GM18951 (cell line): ENCODE measurements at regions not wholly inside any gene's neighbourhood (a gene's known extent, or its start where the extent isn't known, plus 50 kb on each side); places are given as distances from the start of the nearest gene placed in this dataset.
"Not testable (repeated sequence)": the region's sequence is repeated elsewhere in the genome, so short reads cannot be mapped to it uniquely, and the experiment has no call there.

Experiments used
- POLR2A ChIP-seq: IDR thresholded peaks from 4 replicates; pipeline ENCODE4 v1.6.1; 2011; ENCODE audit warnings: mild to moderate bottlenecking; ENCODE audit not compliant: insufficient read length, insufficient read depth; ENCODE audit errors: extremely low read depth
- in situ Hi-C: fragments of 300-500 bp; cut with MboI; formaldehyde crosslinking; loops from one replicate; pipeline ENCODE4 v1.12.0; 2022; ENCODE audit warnings: low sequenced_read_pairs, mixed read lengths, inconsistent platforms; ENCODE audit not compliant: unreplicated experiment

DNA sequence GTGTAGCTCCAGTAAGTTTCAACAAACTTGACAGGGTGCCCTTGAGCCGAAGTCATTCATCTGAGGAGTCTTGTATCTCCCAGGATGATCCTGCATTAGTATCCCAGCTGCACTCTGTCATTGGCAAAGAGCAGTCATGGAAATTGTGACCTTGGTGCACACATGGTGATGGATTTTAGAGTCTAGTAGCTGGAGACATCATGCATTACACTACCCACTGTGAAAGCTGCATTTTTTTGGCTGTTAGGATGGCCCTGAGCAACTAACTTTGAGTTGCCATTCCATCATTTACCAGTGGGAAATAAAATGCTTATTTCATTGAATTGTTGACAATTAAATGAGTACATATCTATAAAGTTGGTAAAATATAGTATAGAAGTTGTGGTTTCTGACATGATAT, 552.6 kb upstream of the CBLB start:
- TF ChIP-seq POLR2A: no peak
- in situ Hi-C loops: no loop called here

- in situ Hi-C loops: no loop called here
- no peak for TF ChIP-seq POLR2A
These were observed 553.1 kb upstream of the CBLB start for GRCh38 chr3:106421909-106422308.

GRCh38 chr3:106423321-106424225, 554.8 kb upstream of the CBLB start:
- in situ Hi-C loops: no loop called here

DNA sequence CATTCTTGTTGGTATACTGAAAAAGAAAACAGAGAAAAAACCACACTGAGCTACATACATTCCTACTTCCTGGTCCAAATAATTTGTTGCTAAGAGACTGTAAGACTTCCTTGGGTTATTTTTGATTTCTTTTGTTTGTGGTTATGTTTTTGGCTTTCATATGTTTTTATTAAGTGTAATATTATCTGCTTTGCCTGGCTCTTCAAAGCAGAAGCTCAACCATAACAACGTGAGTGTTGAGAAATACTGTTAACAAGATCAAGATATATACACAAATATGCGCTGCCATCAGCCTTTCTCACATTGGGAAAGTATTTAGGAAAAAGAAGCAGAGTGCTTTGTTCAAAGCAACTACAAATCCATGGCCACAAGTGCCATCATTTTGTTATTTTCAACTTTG, 556.2 kb upstream of the CBLB start:
- in situ Hi-C loops: no loop called here
- TF ChIP-seq POLR2A: no peak

More at GRCh38 chr3:106423321-106424225, 554.8 kb upstream of the CBLB start:
- TF ChIP-seq POLR2A: no peak

DNA sequence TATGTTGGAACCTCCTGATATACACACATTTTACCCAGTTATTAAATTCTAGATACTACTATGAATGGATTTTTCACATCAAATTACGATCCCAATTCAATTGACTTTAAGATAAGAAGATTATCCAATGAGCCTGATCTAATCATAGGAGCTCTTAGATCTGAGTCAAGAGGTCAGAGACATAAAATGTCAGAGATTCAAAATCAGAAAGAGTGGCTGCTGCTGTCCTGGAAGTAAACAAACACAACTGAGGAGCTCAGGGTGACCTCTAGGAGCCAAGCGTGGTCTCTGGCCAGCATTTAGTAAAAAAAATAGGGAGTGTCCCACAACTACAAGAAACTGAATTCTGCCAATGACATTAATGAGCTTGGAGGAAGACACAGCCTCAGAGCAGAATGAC, 557.1 kb upstream of the CBLB start:
- TF ChIP-seq POLR2A: no peak
- in situ Hi-C loops: no loop called here

GRCh38 chr3:106428565-106428994, 559.8 kb upstream of the CBLB start:
- in situ Hi-C loops: no loop called here
- no peak for TF ChIP-seq POLR2A

GRCh38 chr3:106431721-106432120, 562.9 kb upstream of the CBLB start:
- in situ Hi-C loops: no loop called here
- TF ChIP-seq POLR2A: no peak

GRCh38 chr3:106435899-106436453, 567.2 kb upstream of the CBLB start:
- in situ Hi-C loops: no loop called here

GRCh38 chr3:106438887-106439286, 570.1 kb upstream of the CBLB start:
- TF ChIP-seq POLR2A: no peak
- in situ Hi-C loops: no loop called here

More at GRCh38 chr3:106435899-106436453, 567.2 kb upstream of the CBLB start:
- no peak for TF ChIP-seq POLR2A

DNA sequence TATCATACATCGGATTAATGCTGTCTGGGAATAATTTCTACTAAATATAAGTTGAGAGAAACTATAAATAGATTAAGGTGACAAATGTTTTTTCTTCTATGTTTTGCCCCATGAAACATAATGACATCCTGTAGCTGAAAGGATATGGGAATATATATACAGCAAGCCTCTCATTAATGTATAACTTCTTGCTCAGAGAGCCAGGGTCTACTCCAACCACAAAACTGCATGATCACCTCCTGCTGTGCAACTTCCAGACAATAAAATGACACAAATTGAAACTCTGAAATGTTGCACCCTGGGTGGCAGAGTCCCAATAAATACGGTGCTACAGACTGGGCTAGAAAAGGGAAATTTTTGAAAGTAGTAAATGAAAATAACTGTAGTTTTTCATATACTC, 571.9 kb upstream of the CBLB start:
- in situ Hi-C loops: no loop called here
- no peak for TF ChIP-seq POLR2A

GRCh38 chr3:106446271-106446670, 577.5 kb upstream of the CBLB start:
- no peak for TF ChIP-seq POLR2A
- in situ Hi-C loops: no loop called here

GRCh38 chr3:106447723-106448301, 579.0 kb upstream of the CBLB start:
- in situ Hi-C loops: no loop called here
- no peak for TF ChIP-seq POLR2A

- in situ Hi-C loops: not testable (repeated sequence)
These were observed 579.7 kb upstream of the CBLB start for GRCh38 chr3:106448372-106448966.
